GM23338 (cell line): ENCODE measurements at regions not wholly inside any gene's neighbourhood (a gene's known extent, or its start where the extent isn't known, plus 50 kb on each side); places are given as distances from the start of the nearest gene placed in this dataset.
A peak's percentile ranks its signal among the peaks of the same experiment; 100 is the strongest.

Source experiments
- ATAC-seq: fragments of 200-7000 bp; cut with Tn5 transposase; 3 replicates; pipeline ENCODE4 v1.9.1; 2020
- DNase-seq: peaks from one replicate; pipeline ENCODE4 v3.0.0-alpha.2; 2015; ENCODE audit warnings: low spot score
- H2AFZ ChIP-seq: fragments of 200-600 bp; sonication (generic); 2 replicates; pipeline ENCODE4 v1.8.0; 2016; ENCODE audit warnings: antibody characterized with exemption, mild to moderate bottlenecking, moderate library complexity
- H3F3A ChIP-seq: fragments of 200-600 bp; sonication (generic); replicated peaks from 2 replicates; pipeline ENCODE4 v1.8.0; 2017; ENCODE audit warnings: antibody characterized with exemption, mixed run types, low read depth
- H3K27ac ChIP-seq: fragments of 200-600 bp; sonication (generic); 2 replicates; pipeline ENCODE4 v1.6.1; 2016; ENCODE audit warnings: low read depth
- H3K27me3 ChIP-seq: fragments of 200-600 bp; sonication (generic); 2 replicates; pipeline ENCODE4 v1.8.0; 2016; ENCODE audit warnings: mild to moderate bottlenecking, mixed run types, moderate library complexity; ENCODE audit not compliant: insufficient read depth
- H3K36me3 ChIP-seq: fragments of 200-600 bp; sonication (generic); 2 replicates; pipeline ENCODE4 v1.8.0; 2016; ENCODE audit warnings: mild to moderate bottlenecking; ENCODE audit not compliant: insufficient read depth
- H3K4me1 ChIP-seq: fragments of 200-600 bp; sonication (generic); 2 replicates; pipeline ENCODE4 v1.8.0; 2016; ENCODE audit warnings: mild to moderate bottlenecking, moderate library complexity; ENCODE audit not compliant: insufficient read depth
- H3K4me2 ChIP-seq: fragments of 200-600 bp; sonication (generic); 2 replicates; pipeline ENCODE4 v1.7.1; 2017; ENCODE audit warnings: mixed run types
- H3K4me3 ChIP-seq: fragments of 200-600 bp; sonication (generic); 2 replicates; pipeline ENCODE4 v1.6.1; 2016; ENCODE audit warnings: mixed run types
- H3K79me2 ChIP-seq: fragments of 200-600 bp; sonication (generic); replicated peaks from 2 replicates; pipeline ENCODE4 v1.8.0; 2017; ENCODE audit warnings: mild to moderate bottlenecking; ENCODE audit not compliant: insufficient read depth
- H3K9me2 ChIP-seq: fragments of 200-600 bp; sonication (generic); 2 replicates; pipeline ENCODE4 v1.8.0; 2017; ENCODE audit not compliant: insufficient read depth
- H4K20me1 ChIP-seq: fragments of 200-600 bp; sonication (generic); replicated peaks from 2 replicates; pipeline ENCODE4 v1.8.0; 2017; ENCODE audit warnings: mild to moderate bottlenecking; ENCODE audit not compliant: insufficient read depth
- H3K27ac Mint-ChIP-seq: 2 replicates; pipeline ENCODE4 v1.8.0; 2020; ENCODE audit warnings: inconsistent platforms, mild to moderate bottlenecking, moderate library complexity, mixed read lengths
- H3K27me3 Mint-ChIP-seq: 3 replicates; pipeline ENCODE4 v1.8.0; 2022; ENCODE audit warnings: low read depth, mild to moderate bottlenecking, moderate library complexity, mixed read lengths, inconsistent platforms; ENCODE audit not compliant: insufficient read depth, poor library complexity
- H3K36me3 Mint-ChIP-seq: 3 replicates; pipeline ENCODE4 v1.8.0; 2021; ENCODE audit warnings: low read depth, mild to moderate bottlenecking, inconsistent platforms, moderate library complexity, mixed read lengths
- H3K4me1 Mint-ChIP-seq: 3 replicates; pipeline ENCODE4 v1.8.0; 2020; ENCODE audit warnings: mild to moderate bottlenecking, inconsistent platforms, mixed read lengths
- H3K4me3 Mint-ChIP-seq: 3 replicates; pipeline ENCODE4 v1.8.0; 2021; ENCODE audit warnings: moderate library complexity, mild to moderate bottlenecking, inconsistent platforms, mixed read lengths
- H3K9me3 Mint-ChIP-seq: 3 replicates; pipeline ENCODE4 v1.8.0; 2020; ENCODE audit warnings: moderate library complexity, mild to moderate bottlenecking, inconsistent platforms, mixed read lengths
- POLR2AphosphoS5 ChIP-seq: IDR thresholded peaks from 2 replicates; pipeline ENCODE4 v1.6.1; 2016; ENCODE audit warnings: antibody characterized with exemption, low read depth
- ZNF331 ChIP-seq: fragments of 250-450 bp; sonication (Bioruptor Pico); IDR thresholded peaks from 2 replicates; pipeline ENCODE4 v1.5.0; 2020; ENCODE audit warnings: low read depth, mild to moderate bottlenecking, moderate library complexity
- TF ChIP-seq, protein P1 (sequence below): IDR thresholded peaks from one replicate; pipeline ENCODE4 v1.6.1; 2018; ENCODE audit warnings: antibody characterized with exemption; ENCODE audit not compliant: unreplicated experiment
- TF ChIP-seq, protein P2 (sequence below): IDR thresholded peaks from 2 replicates; pipeline ENCODE4 v1.6.1; 2016; ENCODE audit warnings: antibody characterized with exemption
- TF ChIP-seq, protein P3 (sequence below), 2 experiments: fragments of 200-600 bp in 1 of 2; sonication (generic) in 1 of 2; conservative IDR thresholded peaks; 2 replicates each; pipeline versions ENCODE4 v1.5.1 to v1.6.1; 2016 to 2017; ENCODE audit warnings: antibody characterized with exemption in 2 of 2, low read depth in 2 of 2, mild to moderate bottlenecking in 2 of 2, moderate library complexity in 1 of 2

DNA sequence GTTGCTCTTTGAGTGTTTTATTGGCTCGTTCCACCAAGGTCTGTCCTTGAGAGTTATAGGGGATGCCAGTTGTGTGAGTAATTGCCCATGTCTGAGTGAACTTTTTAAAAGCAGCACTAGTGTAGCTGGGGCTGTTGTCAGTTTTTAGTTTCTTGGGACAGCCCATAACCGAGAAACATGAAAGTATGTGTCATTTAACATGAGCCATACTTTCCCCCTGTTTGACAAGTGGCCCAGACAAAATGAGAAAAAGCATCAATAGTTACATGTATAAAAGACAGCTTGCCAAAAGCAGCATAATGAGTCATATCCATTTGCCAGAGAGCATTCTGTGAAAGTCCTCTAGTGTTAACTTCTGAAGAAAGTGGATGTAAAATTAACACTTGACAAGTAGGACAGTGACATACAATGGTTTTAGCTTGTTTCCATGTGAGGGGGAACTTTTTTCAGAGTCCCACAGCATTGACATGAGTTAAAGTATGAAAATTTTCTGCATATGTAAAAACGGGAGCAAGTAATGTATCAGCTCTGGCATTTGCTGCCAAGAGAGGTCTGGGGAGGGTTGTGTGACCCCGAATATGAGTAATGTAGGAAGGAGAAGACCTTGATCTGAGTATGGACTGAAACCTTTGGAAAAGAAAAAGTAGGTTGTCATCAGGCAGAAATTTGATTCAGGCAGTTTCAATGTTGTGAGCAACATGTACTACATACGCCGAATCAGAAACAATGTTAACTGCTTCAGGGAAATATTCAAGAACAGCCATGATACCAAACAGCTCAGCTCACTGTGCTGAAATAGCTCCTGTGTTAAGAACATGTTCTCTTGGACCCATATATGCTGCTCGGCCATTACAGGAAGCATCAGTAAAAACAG is 56.8 kb upstream of the ARL4D start:
- Histone ChIP-seq H3K4me2 (no peak overlapping the region), H3K4me3 (no peak overlapping the region), H3K79me2 (no peaks in the 10 kb centered on the region), H3K27me3 (no peaks in the 10 kb centered on the region), H3F3A (no peaks in the 10 kb centered on the region), H2AFZ (no peak overlapping the region), H4K20me1 (no peaks in the 10 kb centered on the region; the same call in 1 of the 2 replicates), H3K9me2 (no peaks in the 10 kb centered on the region), H3K36me3 (no peaks in the 10 kb centered on the region), H3K27ac (no peak overlapping the region), H3K4me1 (peaks cover 21% of the 10 kb centered on the region)
- DNase-seq (no peak), ATAC-seq (no peak)
- peaks cover 33% of the 10 kb centered on the region for H3K4me1 Mint-ChIP-seq
- H3K9me3 Mint-ChIP-seq, result peaks cover 8% of the 10 kb centered on the region
- peaks cover 12% of the 10 kb centered on the region for H3K36me3 Mint-ChIP-seq
- peaks cover 3% of the 10 kb centered on the region for H3K27me3 Mint-ChIP-seq
- H3K4me3 Mint-ChIP-seq, result no peak overlapping the region
- H3K27ac Mint-ChIP-seq, result no peak overlapping the region
- TF ChIP-seq, protein P1, sequence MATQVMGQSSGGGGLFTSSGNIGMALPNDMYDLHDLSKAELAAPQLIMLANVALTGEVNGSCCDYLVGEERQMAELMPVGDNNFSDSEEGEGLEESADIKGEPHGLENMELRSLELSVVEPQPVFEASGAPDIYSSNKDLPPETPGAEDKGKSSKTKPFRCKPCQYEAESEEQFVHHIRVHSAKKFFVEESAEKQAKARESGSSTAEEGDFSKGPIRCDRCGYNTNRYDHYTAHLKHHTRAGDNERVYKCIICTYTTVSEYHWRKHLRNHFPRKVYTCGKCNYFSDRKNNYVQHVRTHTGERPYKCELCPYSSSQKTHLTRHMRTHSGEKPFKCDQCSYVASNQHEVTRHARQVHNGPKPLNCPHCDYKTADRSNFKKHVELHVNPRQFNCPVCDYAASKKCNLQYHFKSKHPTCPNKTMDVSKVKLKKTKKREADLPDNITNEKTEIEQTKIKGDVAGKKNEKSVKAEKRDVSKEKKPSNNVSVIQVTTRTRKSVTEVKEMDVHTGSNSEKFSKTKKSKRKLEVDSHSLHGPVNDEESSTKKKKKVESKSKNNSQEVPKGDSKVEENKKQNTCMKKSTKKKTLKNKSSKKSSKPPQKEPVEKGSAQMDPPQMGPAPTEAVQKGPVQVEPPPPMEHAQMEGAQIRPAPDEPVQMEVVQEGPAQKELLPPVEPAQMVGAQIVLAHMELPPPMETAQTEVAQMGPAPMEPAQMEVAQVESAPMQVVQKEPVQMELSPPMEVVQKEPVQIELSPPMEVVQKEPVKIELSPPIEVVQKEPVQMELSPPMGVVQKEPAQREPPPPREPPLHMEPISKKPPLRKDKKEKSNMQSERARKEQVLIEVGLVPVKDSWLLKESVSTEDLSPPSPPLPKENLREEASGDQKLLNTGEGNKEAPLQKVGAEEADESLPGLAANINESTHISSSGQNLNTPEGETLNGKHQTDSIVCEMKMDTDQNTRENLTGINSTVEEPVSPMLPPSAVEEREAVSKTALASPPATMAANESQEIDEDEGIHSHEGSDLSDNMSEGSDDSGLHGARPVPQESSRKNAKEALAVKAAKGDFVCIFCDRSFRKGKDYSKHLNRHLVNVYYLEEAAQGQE, result no peak
- TF ChIP-seq, protein P2, sequence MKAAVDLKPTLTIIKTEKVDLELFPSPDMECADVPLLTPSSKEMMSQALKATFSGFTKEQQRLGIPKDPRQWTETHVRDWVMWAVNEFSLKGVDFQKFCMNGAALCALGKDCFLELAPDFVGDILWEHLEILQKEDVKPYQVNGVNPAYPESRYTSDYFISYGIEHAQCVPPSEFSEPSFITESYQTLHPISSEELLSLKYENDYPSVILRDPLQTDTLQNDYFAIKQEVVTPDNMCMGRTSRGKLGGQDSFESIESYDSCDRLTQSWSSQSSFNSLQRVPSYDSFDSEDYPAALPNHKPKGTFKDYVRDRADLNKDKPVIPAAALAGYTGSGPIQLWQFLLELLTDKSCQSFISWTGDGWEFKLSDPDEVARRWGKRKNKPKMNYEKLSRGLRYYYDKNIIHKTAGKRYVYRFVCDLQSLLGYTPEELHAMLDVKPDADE, result no peak

DNA sequence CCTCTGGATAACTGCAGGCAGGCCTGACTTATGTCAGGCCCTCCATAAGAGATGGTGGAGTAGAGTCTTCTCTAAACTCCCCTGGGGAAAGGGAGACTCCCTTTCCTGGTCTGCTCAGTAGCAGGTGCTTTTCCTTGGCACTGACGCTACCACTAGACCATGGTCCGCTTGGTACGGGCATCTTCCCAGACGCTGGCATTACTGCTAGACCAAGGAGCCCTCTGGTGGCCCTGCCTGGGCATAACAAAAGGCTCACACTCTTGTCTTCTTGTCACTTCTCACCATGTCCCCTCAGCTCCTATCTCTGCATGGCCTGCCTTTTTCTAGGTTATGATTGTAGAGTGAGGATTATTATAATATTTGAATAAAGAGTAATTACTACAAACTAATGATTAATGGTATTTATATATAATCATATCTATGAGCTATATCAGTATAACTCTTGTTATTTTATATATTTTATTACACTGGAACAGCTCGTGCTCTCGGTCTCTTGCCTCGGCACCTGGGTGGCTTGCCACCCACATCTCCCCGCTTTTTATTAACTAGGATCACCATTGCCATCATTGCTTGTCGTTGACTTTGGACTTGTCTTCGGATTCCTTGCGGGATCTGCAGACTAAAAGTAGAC is 59.8 kb upstream of the ARL4D start:
- H3K36me3 Mint-ChIP-seq, result peaks cover 2% of the 10 kb centered on the region; the same call in 1 of the 3 replicates
- no peak overlapping the region for H3K4me3 Mint-ChIP-seq
- no peaks in the 10 kb centered on the region for H3K9me2 ChIP-seq
- no peaks in the 10 kb centered on the region; the same call in 1 of the 2 replicates for H4K20me1 ChIP-seq
- H3F3A ChIP-seq, result no peaks in the 10 kb centered on the region; the same call in none of the 2 replicates
- no peak overlapping the region for H3K4me3 ChIP-seq
- peaks cover 14% of the 10 kb centered on the region for H3K4me1 ChIP-seq
- no peaks in the 10 kb centered on the region for H3K27me3 ChIP-seq
- peaks cover 2% of the 10 kb centered on the region; the same call in 2 of the 3 replicates for H3K9me3 Mint-ChIP-seq
- no peak overlapping the region for H2AFZ ChIP-seq
- H3K4me2 ChIP-seq, result no peak overlapping the region
- H3K27me3 Mint-ChIP-seq, result no peaks in the 10 kb centered on the region
- no peak overlapping the region for H3K27ac ChIP-seq
- no peaks in the 10 kb centered on the region for H3K36me3 ChIP-seq
- TF ChIP-seq, protein P3, sequence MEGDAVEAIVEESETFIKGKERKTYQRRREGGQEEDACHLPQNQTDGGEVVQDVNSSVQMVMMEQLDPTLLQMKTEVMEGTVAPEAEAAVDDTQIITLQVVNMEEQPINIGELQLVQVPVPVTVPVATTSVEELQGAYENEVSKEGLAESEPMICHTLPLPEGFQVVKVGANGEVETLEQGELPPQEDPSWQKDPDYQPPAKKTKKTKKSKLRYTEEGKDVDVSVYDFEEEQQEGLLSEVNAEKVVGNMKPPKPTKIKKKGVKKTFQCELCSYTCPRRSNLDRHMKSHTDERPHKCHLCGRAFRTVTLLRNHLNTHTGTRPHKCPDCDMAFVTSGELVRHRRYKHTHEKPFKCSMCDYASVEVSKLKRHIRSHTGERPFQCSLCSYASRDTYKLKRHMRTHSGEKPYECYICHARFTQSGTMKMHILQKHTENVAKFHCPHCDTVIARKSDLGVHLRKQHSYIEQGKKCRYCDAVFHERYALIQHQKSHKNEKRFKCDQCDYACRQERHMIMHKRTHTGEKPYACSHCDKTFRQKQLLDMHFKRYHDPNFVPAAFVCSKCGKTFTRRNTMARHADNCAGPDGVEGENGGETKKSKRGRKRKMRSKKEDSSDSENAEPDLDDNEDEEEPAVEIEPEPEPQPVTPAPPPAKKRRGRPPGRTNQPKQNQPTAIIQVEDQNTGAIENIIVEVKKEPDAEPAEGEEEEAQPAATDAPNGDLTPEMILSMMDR (conservative IDR thresholded peaks at IDR 0.05; ENCODE audit: low read depth in 2 of 2), result peak; percentile 50 to 78
- TF ChIP-seq ZNF331 (CRISPR knock-in tag) (no peak), POLR2AphosphoS5 (no peak)
- H3K27ac Mint-ChIP-seq, result no peak overlapping the region
- ATAC-seq (no peak), DNase-seq (peak; percentile 76)
- H3K79me2 ChIP-seq, result no peaks in the 10 kb centered on the region
- peaks cover 28% of the 10 kb centered on the region for H3K4me1 Mint-ChIP-seq
